ENCODE measurements at regions not wholly inside any gene's neighbourhood (a gene's known extent, or its start where the extent isn't known, plus 50 kb on each side); places are given as distances from the start of the nearest gene placed in this dataset.
"Not testable (repeated sequence)": the region's sequence is repeated elsewhere in the genome, so short reads cannot be mapped to it uniquely, and the experiment has no call there.

DNA sequence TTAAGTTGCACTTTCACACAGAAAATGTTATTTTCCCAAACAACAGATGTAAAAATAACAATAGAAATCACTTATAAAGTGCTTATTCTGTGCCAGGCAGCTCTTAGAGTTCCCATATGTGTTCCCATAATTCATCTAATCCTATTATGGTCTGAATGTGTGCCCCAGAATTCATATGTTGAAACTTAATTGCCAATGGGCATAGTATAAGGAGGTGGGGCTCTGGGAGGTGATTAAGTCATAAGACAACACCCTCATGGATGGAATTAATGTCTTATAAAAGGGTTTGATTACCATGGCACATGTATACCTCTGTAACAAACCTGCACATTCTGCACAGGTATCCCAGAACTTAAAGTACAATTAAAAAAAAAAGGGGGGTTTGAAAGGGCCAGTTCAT is 92.7 kb downstream of the FZD1 start:
- no peak for DNase-seq

GRCh38 chr7:91357379-91357778 is 93.1 kb downstream of the FZD1 start:
- DNase-seq: no peak

DNA sequence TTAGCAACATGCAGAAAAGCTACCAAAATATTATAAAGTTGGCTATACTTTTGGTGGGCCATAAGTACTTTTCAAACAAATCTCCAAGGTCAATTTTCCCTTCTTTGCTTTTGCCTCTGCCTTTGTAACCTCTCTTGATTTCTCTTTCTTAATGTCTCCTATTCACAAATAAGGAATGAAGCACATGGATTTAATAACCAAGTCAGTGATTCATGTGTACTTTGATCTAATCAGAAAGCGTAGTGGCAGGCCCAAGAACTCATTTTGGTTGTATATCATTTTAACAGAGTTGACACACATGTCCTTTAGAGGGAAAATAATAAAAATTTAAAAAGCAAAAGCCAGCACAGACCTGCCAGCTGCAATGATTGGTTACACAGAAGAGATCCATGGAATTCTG is 93.7 kb downstream of the FZD1 start:
- peak; percentile 22 for DNase-seq

GRCh38 chr7:91358303-91358702 is 94.1 kb downstream of the FZD1 start:
- no peak for DNase-seq

- not testable (repeated sequence) for DNase-seq
Measured at GRCh38 chr7:91365097-91365496, 100.9 kb downstream of the FZD1 start.

DNA sequence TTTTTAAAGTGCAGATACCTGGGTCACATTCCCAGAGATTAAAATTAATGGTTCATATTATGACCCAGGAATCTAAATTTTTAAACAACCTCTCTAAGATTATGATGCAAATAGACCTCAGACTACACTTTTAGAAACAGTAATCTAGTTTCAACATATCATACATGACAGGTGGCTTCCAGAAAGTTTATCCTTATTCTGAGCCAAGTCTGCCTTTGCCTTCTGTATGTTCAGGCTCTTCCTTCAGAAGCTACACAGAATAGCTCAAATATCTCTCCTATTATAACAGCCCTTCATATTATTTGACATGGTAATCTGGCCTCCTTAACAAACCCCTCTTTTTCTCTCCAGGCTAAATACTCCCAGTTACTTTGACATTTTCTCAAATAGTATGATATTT is 101.9 kb downstream of the FZD1 start:
- DNase-seq: no peak

DNA sequence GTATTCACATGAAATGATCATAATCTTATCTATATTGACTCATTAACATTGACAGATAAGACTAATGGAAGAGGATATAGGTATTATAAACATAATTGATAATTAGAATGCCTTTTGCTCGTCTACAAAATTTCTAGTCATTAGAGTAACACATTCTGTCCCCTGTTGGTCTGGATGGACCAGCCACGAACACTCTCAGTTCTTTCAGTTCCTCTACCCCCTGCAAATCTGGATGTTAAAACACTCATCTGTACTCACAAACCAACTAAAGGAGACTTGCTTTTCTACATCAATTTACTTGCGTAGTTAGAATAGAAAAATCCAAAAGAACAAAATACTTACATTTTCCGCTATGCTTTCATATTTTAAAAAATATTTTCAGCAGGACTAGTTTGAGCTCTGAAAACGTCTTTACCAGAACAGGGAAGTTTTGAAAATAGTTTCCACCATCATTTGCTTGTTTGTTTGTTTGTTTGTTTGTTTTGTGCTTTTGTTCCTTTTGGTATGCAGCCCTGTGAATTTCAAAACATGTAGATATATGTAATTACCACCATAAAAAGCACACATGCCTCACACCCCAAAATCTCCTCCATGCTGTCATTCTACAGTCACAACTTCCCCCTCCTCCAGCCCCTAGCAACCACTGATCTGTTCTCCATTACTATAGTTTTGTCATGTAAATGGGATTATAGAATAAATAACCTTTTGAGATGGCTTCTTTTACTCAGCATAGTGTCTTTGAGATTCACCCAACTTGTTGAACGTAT is 103.8 kb downstream of the FZD1 start:
- DNase-seq: no peak

GRCh38 chr7:91372323-91372722 is 108.1 kb downstream of the FZD1 start:
- DNase-seq: no peak

GRCh38 chr7:91373111-91373800 is 109.0 kb downstream of the FZD1 start:
- DNase-seq: peak; percentile 47

- no peak for DNase-seq
Measured at GRCh38 chr7:91374321-91374989, 110.2 kb downstream of the FZD1 start.

- DNase-seq: no peak
Measured at GRCh38 chr7:91375378-91375777, 111.1 kb downstream of the FZD1 start.

DNA sequence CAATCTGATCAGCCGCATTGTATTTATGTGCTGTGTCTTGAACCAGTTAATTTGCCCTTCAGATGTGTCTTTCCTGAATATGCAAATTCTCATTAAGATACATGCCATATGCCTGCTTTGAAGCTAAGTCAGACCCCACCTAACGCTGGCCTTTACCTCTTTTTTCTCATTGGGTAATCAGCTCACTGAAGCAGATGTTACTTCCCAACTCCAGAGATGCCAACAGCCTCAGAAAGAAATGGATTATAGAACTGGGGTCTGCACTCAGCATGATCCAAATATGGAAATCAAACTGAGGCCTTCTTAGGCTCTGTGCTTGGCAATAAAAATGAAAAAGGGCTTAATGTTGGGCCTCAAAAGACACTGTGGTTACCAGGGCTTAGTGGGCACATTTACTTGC is 113.9 kb downstream of the FZD1 start:
- no peak for DNase-seq

DNA sequence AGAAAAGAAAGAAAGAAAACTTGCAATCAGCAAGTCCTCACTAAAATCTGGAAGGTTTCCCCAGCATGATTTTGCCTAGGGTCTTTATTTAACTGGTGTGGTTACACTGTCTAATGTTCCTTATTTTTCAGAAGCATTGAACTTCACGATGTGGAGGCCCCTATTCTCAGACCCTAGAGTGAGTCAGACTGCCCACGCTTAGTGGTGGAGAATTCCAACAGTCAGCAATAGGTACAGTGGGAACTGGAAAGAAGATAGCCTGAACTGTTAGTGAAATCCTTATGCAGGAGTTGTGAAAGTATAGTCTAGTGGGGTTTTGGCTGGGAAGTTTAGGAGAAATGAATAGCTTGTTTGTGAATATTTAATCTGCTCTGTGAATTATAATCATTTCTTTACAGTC is 115.0 kb downstream of the FZD1 start:
- no peak for DNase-seq

DNA sequence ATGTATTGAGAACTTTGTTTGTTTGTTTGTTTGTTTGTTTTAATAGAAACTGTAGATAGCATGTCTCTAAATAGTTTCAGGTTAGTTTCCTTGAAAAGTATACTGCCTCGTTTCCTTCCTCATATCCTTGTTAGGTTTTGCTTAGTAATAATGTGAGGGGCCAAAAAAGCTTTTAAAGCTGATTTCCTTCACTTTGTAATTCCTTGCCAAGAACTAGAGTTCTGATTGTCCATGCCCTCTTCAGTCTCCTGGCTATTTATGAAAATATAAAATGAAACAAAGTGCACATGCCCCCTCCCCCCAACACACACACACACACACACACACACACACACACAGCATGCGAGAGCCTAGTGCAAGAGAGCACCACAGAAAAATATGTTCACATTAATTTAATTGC is 115.8 kb downstream of the FZD1 start:
- DNase-seq: no peak

DNA sequence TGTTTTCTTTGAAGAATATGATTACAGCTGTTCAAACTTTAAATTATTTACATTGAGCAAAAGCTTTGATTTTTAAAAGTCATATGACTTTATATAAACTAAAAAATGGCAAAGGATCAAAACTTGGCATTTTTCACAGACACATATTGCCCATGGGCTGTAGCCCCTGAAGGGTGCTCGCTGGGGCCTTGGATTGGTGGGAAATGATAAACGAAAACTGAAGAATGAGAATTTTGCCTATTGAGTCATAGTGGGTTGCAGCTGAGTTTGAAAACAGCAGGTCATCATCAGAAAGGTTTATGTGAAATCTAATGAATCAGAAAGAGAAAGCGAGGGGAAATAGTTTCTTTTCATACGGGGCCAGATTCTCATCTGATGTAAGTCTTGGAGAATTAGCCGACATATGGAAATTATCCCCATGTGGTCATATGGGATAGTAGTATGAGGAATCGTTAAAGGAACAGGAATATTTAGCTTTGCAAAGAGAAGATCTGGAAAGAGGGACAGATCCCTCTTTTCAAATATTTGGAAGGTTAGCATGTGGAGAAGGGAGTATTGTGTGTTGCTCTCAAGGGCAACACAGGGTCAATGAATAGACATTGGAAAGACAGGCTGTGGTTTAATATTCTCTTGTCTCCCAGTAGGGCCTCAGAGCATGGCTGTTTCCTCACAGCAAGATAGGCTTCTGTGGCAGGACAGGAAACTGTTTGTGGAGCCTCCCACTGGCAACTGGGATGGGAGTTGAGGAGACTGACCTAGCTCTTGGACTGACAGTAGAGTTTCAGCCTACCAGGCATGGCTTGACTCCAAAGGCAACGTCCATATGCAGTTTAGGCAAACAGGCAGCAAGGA is 119.0 kb downstream of the FZD1 start:
- peak; percentile 90 for DNase-seq

DNA sequence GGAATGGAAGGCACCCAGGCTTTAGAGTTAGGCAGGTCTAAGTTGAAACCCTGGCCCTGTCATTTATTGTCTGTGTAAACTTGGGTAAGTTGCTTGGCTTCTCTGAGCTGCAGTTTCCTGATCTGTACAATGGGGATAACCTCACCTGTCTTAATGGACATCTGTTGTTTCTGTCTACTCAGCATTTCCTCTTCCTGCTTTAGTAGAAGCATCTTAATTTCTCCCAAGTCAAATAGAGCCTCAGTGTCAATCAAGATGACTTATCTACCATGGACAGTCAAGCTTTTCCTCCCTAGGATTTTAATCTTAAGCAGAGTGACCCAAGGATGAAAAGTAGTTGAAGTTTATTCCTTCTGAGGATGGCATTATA is 119.7 kb downstream of the FZD1 start:
- DNase-seq: no peak

- DNase-seq: not testable (repeated sequence)
Measured at GRCh38 chr7:91394757-91395156, 130.5 kb downstream of the FZD1 start.

DNA sequence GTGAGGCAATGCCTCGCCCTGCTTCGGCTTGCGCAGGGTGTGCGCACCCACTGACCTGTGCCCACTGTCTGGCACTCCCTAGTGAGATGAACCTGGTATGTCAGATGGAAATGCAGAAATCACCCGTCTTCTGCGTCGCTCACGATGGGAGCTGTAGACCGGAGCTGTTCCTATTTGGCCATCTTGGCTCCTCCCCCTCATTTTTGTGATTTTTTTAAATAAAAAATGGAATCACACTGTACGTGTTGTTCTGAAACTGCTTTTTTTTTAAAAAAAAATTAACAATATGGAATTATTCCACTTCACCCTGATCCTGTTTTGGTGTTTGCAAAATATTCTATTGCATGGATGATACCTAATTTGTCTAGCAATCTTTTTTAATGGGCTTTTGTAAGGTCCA is 131.1 kb downstream of the FZD1 start:
- not testable (repeated sequence) for DNase-seq

GRCh38 chr7:91397096-91397495 is 132.9 kb downstream of the FZD1 start:
- no peak for DNase-seq

- DNase-seq: no peak
Measured at GRCh38 chr7:91397612-91398011, 133.4 kb downstream of the FZD1 start.

DNA sequence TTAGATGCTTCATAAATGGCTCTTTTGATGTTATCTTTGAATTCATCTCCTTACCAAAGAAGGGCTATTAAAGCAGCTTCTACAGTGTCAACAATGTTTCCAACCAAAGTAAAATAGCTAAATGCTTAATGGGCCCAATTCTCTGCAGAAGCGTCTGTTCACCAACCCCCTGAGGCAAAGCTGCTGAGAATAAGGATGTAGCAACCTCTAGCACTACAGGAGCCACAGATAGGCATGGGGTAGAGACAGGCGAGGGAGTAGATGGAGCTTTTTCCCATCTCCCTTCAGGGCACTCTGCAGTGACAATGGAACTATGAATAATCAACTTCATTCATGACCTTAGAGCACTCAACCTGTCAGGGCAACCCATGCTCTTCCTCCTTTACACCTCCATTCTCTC is 134.1 kb downstream of the FZD1 start:
- no peak for DNase-seq

DNA sequence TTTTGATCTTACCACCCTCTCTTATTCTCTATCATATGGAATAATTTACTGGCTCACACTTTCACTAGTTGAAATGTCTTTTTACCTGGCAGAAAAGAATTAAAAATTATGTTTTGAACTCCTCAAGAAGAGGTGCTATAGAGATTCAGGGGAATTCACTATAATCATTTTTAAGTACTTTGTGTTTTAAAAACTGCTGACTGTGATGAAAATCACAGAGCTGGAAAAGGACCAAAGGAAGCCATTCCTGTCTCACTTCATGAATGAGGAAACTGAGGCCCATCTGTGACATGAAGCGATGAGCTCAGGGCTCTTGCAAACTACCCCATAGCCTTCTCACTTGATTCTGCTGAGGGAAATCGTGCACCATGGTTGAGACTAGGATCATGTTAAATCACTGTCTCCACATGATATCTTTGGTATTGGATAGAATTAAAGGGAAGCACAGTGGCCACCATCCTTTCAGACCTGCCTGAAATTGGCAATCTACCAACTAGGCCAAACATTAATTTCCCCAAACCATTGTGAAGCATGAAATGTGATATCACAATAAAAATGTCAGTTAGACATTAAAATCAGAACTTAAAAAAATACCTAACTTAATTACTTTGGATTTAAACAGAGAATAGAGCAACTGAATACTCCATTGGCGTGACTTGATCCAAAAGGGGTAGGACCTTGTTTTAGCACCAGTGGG is 141.0 kb downstream of the FZD1 start:
- DNase-seq: no peak

All from fibroblast of skin of scalp (primary cell).